ENCODE measurements at regions not wholly inside any gene's neighbourhood (a gene's known extent, or its start where the extent isn't known, plus 50 kb on each side); places are given as distances from the start of the nearest gene placed in this dataset.

DNA sequence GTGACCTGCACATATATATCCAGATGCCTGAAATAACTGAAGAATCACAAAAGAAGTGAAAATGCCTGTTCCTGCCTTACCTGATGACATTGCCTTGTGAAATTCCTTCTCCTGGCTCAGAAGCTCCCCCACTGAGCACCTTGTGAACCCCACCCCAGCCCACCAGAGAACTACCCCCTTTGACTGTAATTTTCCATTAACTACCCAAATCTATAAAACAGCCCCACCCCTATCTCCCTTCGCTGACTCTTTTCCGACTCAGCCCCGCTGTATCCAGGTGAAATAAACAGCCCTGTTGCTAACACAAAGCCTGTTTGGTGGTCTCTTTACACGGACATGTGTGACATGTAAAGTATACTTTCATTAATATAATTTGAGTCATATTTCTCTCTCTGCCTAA lies 320.3 kb upstream of the TECRL start:
- TF ChIP-seq FOXM1 (IDR thresholded peaks at IDR 0.05; ENCODE audit: borderline replicate concordance) (no peak), FOXK2 (IDR thresholded peaks at IDR 0.05) (no peak), FOXA1 (IDR thresholded peaks at IDR 0.05) (no peak), ARNT (IDR thresholded peaks at IDR 0.05) (no peak), SP1 (IDR thresholded peaks at IDR 0.05) (no peak), HDGF (IDR thresholded peaks at IDR 0.05; ENCODE audit: borderline replicate concordance) (no peak), ELF4 (IDR thresholded peaks at IDR 0.05) (no peak), BHLHE40 (IDR thresholded peaks at IDR 0.05; ENCODE audit: borderline replicate concordance) (no peak), TARDBP (IDR thresholded peaks at IDR 0.05) (no peak), NFRKB (IDR thresholded peaks at IDR 0.05) (no peak), SUZ12 (IDR thresholded peaks at IDR 0.05) (no peak), L3MBTL2 (conservative IDR thresholded peaks at IDR 0.05) (no peak), ZNF384 (IDR thresholded peaks at IDR 0.05) (no peak), LEF1 (IDR thresholded peaks at IDR 0.05; ENCODE audit: borderline replicate concordance) (no peak)
